AG04450 (cell line): ENCODE measurements at regions not wholly inside any gene's neighbourhood (a gene's known extent, or its start where the extent isn't known, plus 50 kb on each side); places are given as distances from the start of the nearest gene placed in this dataset.

Experiments used
- CTCF ChIA-PET: fragments of 300-600, 350-600 bp; formaldehyde crosslinking; extraction: SDS; loops from one replicate; lab custom pipeline; 2022; ENCODE audit warnings: antibody characterized with exemption, inconsistent platforms; lab: Charles Lee
- POLR2A ChIA-PET: fragments of 350-600 bp; formaldehyde crosslinking; extraction: SDS; loops from one replicate; lab custom pipeline; 2021; ENCODE audit warnings: antibody characterized with exemption, inconsistent platforms; lab: Yijun Ruan, JAX
- DNase-seq: peaks from one replicate; pipeline ENCODE4 v3.0.0-alpha.2; 2011; ENCODE audit warnings: low read depth, low spot score
- H3K27ac ChIP-seq: one replicate; pipeline ENCODE4 v1.5.1; 2012; ENCODE audit warnings: low read depth, low read length, control low read depth
- H3K27me3 ChIP-seq: one replicate; pipeline ENCODE4 v1.6.0; 2012; ENCODE audit warnings: low read length; ENCODE audit not compliant: control insufficient read depth, insufficient read depth
- H3K4me3 ChIP-seq: 2 replicates; pipeline ENCODE4 v1.5.1; 2011; ENCODE audit warnings: mild to moderate bottlenecking, low read depth, low read length, control low read depth
- H3K9me3 ChIP-seq: 2 replicates; pipeline ENCODE4 v1.5.1; 2012; ENCODE audit warnings: low read length; ENCODE audit not compliant: control insufficient read depth, insufficient read depth
- CTCF ChIP-seq: IDR thresholded peaks from 2 replicates; pipeline ENCODE4 v1.5.1; 2011; ENCODE audit warnings: low read depth, low read length, control low read depth, inconsistent platforms

- POLR2A ChIA-PET: no interaction called here
Observed at GRCh38 chr10:2817940-2818636, 249.3 kb upstream of the PFKP start.

GRCh38 chr10:2813693-2814092 lies 253.7 kb upstream of the PFKP start:
- Histone ChIP-seq H3K4me3 (no peak overlapping the region), H3K27ac (no peak overlapping the region), H3K27me3 (no peaks in the 10 kb centered on the region), H3K9me3 (no peaks in the 10 kb centered on the region; the same call in none of the 2 replicates)
- ChIA-PET CTCF (no interaction called here), POLR2A (no interaction called here)
- no peak for TF ChIP-seq CTCF
- DNase-seq: no peak

More at GRCh38 chr10:2817940-2818636, 249.3 kb upstream of the PFKP start:
- no peak overlapping the region for H3K4me3 ChIP-seq
- CTCF ChIA-PET: interaction anchor here (1.0 kb wide), 1 partner anchor 12 kb away, joined by 3 read pairs; no protein-coding TSS in a partner anchor
- DNase-seq: no peak
- H3K27me3 ChIP-seq: no peaks in the 10 kb centered on the region
- no peaks in the 10 kb centered on the region; the same call in none of the 2 replicates for H3K9me3 ChIP-seq
- H3K27ac ChIP-seq: no peak overlapping the region
- no peak for TF ChIP-seq CTCF

- no peaks in the 10 kb centered on the region; the same call in none of the 2 replicates for H3K9me3 ChIP-seq
- ChIA-PET CTCF (no interaction called here), POLR2A (no interaction called here)
- no peak for DNase-seq
- H3K27ac ChIP-seq: no peak overlapping the region
- no peak overlapping the region for H3K4me3 ChIP-seq
- H3K27me3 ChIP-seq: no peaks in the 10 kb centered on the region
- TF ChIP-seq CTCF: no peak
Observed at GRCh38 chr10:2813286-2813685, 254.1 kb upstream of the PFKP start.

- no peak overlapping the region for H3K27ac ChIP-seq
- POLR2A ChIA-PET: no interaction called here
- H3K9me3 ChIP-seq: no peaks in the 10 kb centered on the region; the same call in none of the 2 replicates
- H3K4me3 ChIP-seq: no peak overlapping the region
- CTCF ChIA-PET: no interaction called here
- no peak for TF ChIP-seq CTCF
- DNase-seq: no peak
- H3K27me3 ChIP-seq: no peaks in the 10 kb centered on the region
Observed at GRCh38 chr10:2812631-2813030, 254.7 kb upstream of the PFKP start.

- DNase-seq: no peak
- Histone ChIP-seq H3K27ac (no peak overlapping the region), H3K9me3 (peaks cover 3% of the 10 kb centered on the region), H3K4me3 (no peak overlapping the region), H3K27me3 (no peaks in the 10 kb centered on the region)
- ChIA-PET CTCF (no interaction called here), POLR2A (no interaction called here)
- TF ChIP-seq CTCF: no peak
Observed at GRCh38 chr10:2800178-2800577, 267.2 kb upstream of the PFKP start.
